Stimulated activated CD8-positive, alpha-beta memory T cell treated with anti-CD3 and anti-CD28 coated beads, Interleukin-15, amount 100 ng/mL, for 1 hour (primary cell): ENCODE measurements at regions not wholly inside any gene's neighbourhood (a gene's known extent, or its start where the extent isn't known, plus 50 kb on each side); places are given as distances from the start of the nearest gene placed in this dataset.
A peak's percentile ranks its signal among the peaks of the same experiment; 100 is the strongest.
"Not testable (repeated sequence)": the region's sequence is repeated elsewhere in the genome, so short reads cannot be mapped to it uniquely, and the experiment has no call there.

Experiments used
- DNase-seq: peaks from one replicate; pipeline ENCODE4 v3.0.0-alpha.2; 2020; ENCODE audit warnings: low read depth

GRCh38 chr17:20387549-20387948 is 79.8 kb downstream of the LGALS9B start:
- DNase-seq, result not testable (repeated sequence)

- peak; percentile 2 for DNase-seq
Observed at GRCh38 chr17:20381358-20382300, 85.7 kb downstream of the LGALS9B start.

GRCh38 chr17:20380625-20381024 is 86.7 kb downstream of the LGALS9B start:
- not testable (repeated sequence) for DNase-seq

- DNase-seq, result not testable (repeated sequence)
Observed at GRCh38 chr17:20379251-20379650, 88.1 kb downstream of the LGALS9B start.

- not testable (repeated sequence) for DNase-seq
Observed at GRCh38 chr17:20376642-20377041, 90.7 kb downstream of the LGALS9B start.

- DNase-seq, result not testable (repeated sequence)
Observed at GRCh38 chr17:20375745-20376144, 91.6 kb downstream of the LGALS9B start.
